OCI-LY1 (cell line): ENCODE measurements at regions not wholly inside any gene's neighbourhood (a gene's known extent, or its start where the extent isn't known, plus 50 kb on each side); places are given as distances from the start of the nearest gene placed in this dataset.

Source experiments
- H2AFZ ChIP-seq: fragments of 200-600 bp; sonication (generic), shearing (Covaris generic); 2 replicates; pipeline ENCODE4 v1.6.0; 2014; ENCODE audit warnings: antibody characterized with exemption, mild to moderate bottlenecking, low read length
- H3F3A ChIP-seq: fragments of 200-600 bp; sonication (generic), shearing (Covaris generic); 2 replicates; pipeline ENCODE4 v1.6.0; 2014; ENCODE audit warnings: mild to moderate bottlenecking, antibody characterized with exemption, low read length, moderate library complexity; ENCODE audit not compliant: insufficient read depth
- H3K27ac ChIP-seq: fragments of 200-600 bp; sonication (generic); 2 replicates; pipeline ENCODE4 v1.5.1; 2014; ENCODE audit warnings: low read length, mixed run types, mild to moderate bottlenecking, low read depth; ENCODE audit not compliant: poor library complexity, severe bottlenecking
- H3K27me3 ChIP-seq: fragments of 200-600 bp; sonication (generic); 2 replicates; pipeline ENCODE4 v1.6.0; 2014; ENCODE audit warnings: antibody characterized with exemption, mild to moderate bottlenecking, low read length, moderate library complexity; ENCODE audit not compliant: insufficient read depth
- H3K36me3 ChIP-seq: fragments of 200-600 bp; sonication (generic); 2 replicates; pipeline ENCODE4 v1.6.1; 2014; ENCODE audit warnings: mild to moderate bottlenecking, antibody characterized with exemption, low read length, moderate library complexity, mixed read lengths; ENCODE audit not compliant: insufficient read depth
- H3K4me1 ChIP-seq: fragments of 200-600 bp; sonication (generic); 2 replicates; pipeline ENCODE4 v1.5.1; 2014; ENCODE audit warnings: mild to moderate bottlenecking, low read length, moderate library complexity; ENCODE audit not compliant: insufficient read depth, severe bottlenecking
- H3K4me2 ChIP-seq: fragments of 200-600 bp; sonication (generic), shearing (Covaris generic); 2 replicates; pipeline ENCODE4 v1.6.1; 2014; ENCODE audit warnings: low read length
- H3K4me3 ChIP-seq: fragments of 200-600 bp; sonication (generic); 2 replicates; pipeline ENCODE4 v1.5.1; 2014; ENCODE audit warnings: low read length, low read depth, mild to moderate bottlenecking, mixed read lengths; ENCODE audit not compliant: poor library complexity, severe bottlenecking
- H3K79me2 ChIP-seq: fragments of 200-600 bp; shearing (Covaris generic); 2 replicates; pipeline ENCODE4 v1.6.1; 2016; ENCODE audit warnings: mixed run types, low read length, mixed read lengths; ENCODE audit not compliant: insufficient read depth
- H3K9ac ChIP-seq: fragments of 200-600 bp; sonication (generic), shearing (Covaris generic); 2 replicates; pipeline ENCODE4 v1.6.1; 2014; ENCODE audit warnings: mild to moderate bottlenecking, low read length, mixed read lengths
- H3K9me2 ChIP-seq: fragments of 200-600 bp; sonication (generic), shearing (Covaris generic); 2 replicates; pipeline ENCODE4 v1.6.1; 2014; ENCODE audit warnings: low read depth, mild to moderate bottlenecking, low read length, mixed read lengths
- H3K9me3 ChIP-seq: fragments of 200-600 bp; shearing (Covaris generic); 2 replicates; pipeline ENCODE4 v1.6.1; 2014; ENCODE audit warnings: low read length, mixed read lengths
- H4K20me1 ChIP-seq: fragments of 200-600 bp; sonication (generic), shearing (Covaris generic); 2 replicates; pipeline ENCODE4 v1.6.0; 2016; ENCODE audit warnings: mild to moderate bottlenecking, low read length; ENCODE audit not compliant: insufficient read depth
- EZH2 ChIP-seq: fragments of 200-600 bp; sonication (generic), shearing (Covaris generic); IDR thresholded peaks from 2 replicates; pipeline ENCODE4 v1.8.0; 2017; ENCODE audit warnings: borderline replicate concordance, mixed run types, mild to moderate bottlenecking, antibody characterized with exemption, low read length, moderate library complexity, mixed read lengths
- TF ChIP-seq, protein P1 (sequence below): fragments of 200-600 bp; sonication (generic), shearing (Covaris generic); IDR thresholded peaks from 2 replicates; pipeline ENCODE4 v1.5.1; 2017; ENCODE audit warnings: mild to moderate bottlenecking, antibody characterized with exemption, low read length, moderate library complexity, mixed read lengths

DNA sequence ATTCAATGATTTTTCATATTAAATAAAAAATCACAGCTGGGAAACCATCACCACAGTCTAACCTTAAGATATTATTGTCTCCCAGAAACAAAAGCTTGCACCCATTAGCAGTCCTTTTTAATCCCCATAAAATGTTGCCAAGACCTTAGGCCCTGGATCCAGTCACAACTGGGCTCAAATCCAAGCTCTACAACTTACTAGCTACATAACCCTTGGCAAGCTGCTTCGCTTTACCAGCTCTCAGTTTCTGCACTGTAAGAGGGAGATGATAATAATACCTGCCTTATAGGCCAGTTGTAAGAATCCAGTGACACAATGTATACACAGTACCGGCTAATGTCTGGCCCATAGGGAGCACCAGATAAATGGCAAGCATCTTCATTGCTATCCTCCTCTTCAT, 400.9 kb upstream of the FGF13 start:
- no peaks in the 10 kb centered on the region for H3K4me1 ChIP-seq
- no peaks in the 10 kb centered on the region for H3K9me3 ChIP-seq
- TF ChIP-seq, protein P1, sequence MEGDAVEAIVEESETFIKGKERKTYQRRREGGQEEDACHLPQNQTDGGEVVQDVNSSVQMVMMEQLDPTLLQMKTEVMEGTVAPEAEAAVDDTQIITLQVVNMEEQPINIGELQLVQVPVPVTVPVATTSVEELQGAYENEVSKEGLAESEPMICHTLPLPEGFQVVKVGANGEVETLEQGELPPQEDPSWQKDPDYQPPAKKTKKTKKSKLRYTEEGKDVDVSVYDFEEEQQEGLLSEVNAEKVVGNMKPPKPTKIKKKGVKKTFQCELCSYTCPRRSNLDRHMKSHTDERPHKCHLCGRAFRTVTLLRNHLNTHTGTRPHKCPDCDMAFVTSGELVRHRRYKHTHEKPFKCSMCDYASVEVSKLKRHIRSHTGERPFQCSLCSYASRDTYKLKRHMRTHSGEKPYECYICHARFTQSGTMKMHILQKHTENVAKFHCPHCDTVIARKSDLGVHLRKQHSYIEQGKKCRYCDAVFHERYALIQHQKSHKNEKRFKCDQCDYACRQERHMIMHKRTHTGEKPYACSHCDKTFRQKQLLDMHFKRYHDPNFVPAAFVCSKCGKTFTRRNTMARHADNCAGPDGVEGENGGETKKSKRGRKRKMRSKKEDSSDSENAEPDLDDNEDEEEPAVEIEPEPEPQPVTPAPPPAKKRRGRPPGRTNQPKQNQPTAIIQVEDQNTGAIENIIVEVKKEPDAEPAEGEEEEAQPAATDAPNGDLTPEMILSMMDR = no peak
- no peak for TF ChIP-seq EZH2
- no peaks in the 10 kb centered on the region for H3K79me2 ChIP-seq
- no peak overlapping the region for H2AFZ ChIP-seq
- no peak overlapping the region for H3K9ac ChIP-seq
- H3K4me3 ChIP-seq = no peak overlapping the region
- H3K4me2 ChIP-seq = no peak overlapping the region
- H4K20me1 ChIP-seq = no peaks in the 10 kb centered on the region
- H3F3A ChIP-seq = no peaks in the 10 kb centered on the region
- H3K27me3 ChIP-seq = no peaks in the 10 kb centered on the region
- no peaks in the 10 kb centered on the region for H3K36me3 ChIP-seq
- no peak overlapping the region for H3K27ac ChIP-seq
- H3K9me2 ChIP-seq = no peaks in the 10 kb centered on the region

- Histone ChIP-seq H3K36me3 (no peaks in the 10 kb centered on the region), H2AFZ (no peak overlapping the region), H3K27me3 (no peaks in the 10 kb centered on the region), H3F3A (no peaks in the 10 kb centered on the region), H3K9me2 (no peaks in the 10 kb centered on the region), H3K9ac (no peak overlapping the region), H3K79me2 (no peaks in the 10 kb centered on the region), H3K9me3 (no peaks in the 10 kb centered on the region), H3K4me1 (no peaks in the 10 kb centered on the region), H3K4me3 (no peak overlapping the region), H3K27ac (no peak overlapping the region), H3K4me2 (no peak overlapping the region), H4K20me1 (no peaks in the 10 kb centered on the region)
- TF ChIP-seq EZH2 = no peak
- TF ChIP-seq, protein P1 = no peak
Measured at GRCh38 chrX:139106069-139106468, 394.6 kb upstream of the FGF13 start.

DNA sequence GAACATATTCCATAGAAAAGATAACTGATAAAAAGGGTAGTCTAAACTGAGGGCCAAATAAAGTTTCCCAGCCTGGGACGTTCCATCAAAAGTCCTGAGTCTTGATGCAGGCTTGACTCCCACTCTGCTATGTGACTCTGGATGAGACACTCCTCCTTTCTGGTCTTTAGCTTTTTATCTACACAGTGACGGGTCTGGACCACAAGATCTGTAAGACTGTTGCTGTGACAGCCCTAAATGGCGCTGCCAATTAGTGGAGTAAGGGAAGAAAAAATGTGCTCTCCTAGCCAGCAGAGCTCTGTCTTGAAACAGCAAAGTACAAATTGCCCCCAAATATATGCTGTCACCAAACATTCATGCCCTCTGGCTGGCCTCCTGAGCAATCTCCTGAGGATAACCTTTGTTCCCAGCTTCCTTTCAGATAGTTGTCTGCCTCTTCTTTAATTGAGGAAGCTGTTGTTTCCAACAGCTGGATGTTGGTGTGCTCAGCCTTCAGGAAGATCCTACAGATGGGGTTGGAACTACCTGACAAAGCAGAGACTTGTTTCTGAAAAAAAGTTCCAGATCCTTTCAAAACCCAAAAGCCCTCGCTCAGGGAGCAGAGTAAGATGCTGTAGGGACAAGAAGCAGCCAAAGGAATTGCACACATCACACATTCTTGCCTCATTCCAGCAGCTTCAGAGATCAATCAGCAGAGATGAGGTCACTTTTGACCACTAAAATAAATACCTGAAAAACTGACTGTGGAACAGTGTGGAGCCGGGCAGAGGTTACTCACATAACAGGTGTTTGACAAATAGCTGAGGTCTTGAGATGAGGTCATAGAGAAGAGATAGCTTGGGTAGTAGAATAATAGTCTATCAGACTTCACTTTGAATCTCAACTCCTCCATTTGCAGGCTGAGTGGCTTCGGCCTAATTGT, 383.4 kb upstream of the FGF13 start:
- Histone ChIP-seq H3K4me3 (no peak overlapping the region), H3K9me3 (no peaks in the 10 kb centered on the region), H3K27me3 (no peaks in the 10 kb centered on the region), H4K20me1 (no peaks in the 10 kb centered on the region), H3K36me3 (no peaks in the 10 kb centered on the region), H3K27ac (no peak overlapping the region), H3K9ac (no peak overlapping the region), H3K9me2 (no peaks in the 10 kb centered on the region), H3K4me2 (no peak overlapping the region), H3K4me1 (no peaks in the 10 kb centered on the region), H3K79me2 (no peaks in the 10 kb centered on the region), H3F3A (no peaks in the 10 kb centered on the region), H2AFZ (no peak overlapping the region)
- TF ChIP-seq, protein P1 = no peak
- no peak for TF ChIP-seq EZH2
